ENCODE measurements at regions not wholly inside any gene's neighbourhood (a gene's known extent, or its start where the extent isn't known, plus 50 kb on each side); places are given as distances from the start of the nearest gene placed in this dataset.
A peak's percentile ranks its signal among the peaks of the same experiment; 100 is the strongest.

GRCh38 chr18:34991152-34991551, 50.1 kb upstream of the MAPRE2 start:
- ATAC-seq (peak; percentile 4 to 7), DNase-seq (no peak)
- intact Hi-C loops (cut with DNase I; ENCODE audit: low total_unique reads) (loop anchor here (10.0 kb wide), 1 partner anchor 354 kb away; the partner anchor contains the start of gene ZNF24), in situ Hi-C loops (cut with MboI; ENCODE audit: low sequenced_read_pairs in 4 of 4) (no loop called here)
- peaks cover 40 to 46% of the 10 kb centered on the region in 2 donors for H3K4me1 ChIP-seq
- peak overlapping the region; percentile 70 to 81 (median 80) for H3K27ac ChIP-seq
- H3K9me3 ChIP-seq, result no peaks in the 10 kb centered on the region
- no peak overlapping the region for H3K4me3 ChIP-seq
- H3K27me3 ChIP-seq, result no peaks in the 10 kb centered on the region
- peaks cover 0 to 3% of the 10 kb centered on the region in 2 donors for H3K36me3 ChIP-seq
- TF ChIP-seq CTCF (IDR thresholded peaks at IDR 0.05 in 4 of 5, conservative IDR thresholded peaks at IDR 0.05 in 1 of 5) (no peak), POLR2A (IDR thresholded peaks at IDR 0.05) (no peak)
